ENCODE measurements at regions not wholly inside any gene's neighbourhood (a gene's known extent, or its start where the extent isn't known, plus 50 kb on each side); places are given as distances from the start of the nearest gene placed in this dataset.
"Not testable (repeated sequence)": the region's sequence is repeated elsewhere in the genome, so short reads cannot be mapped to it uniquely, and the experiment has no call there.

GRCh38 chr5:97991236-97991635 lies 782.2 kb upstream of the RGMB start:
- TF ChIP-seq, protein P1, sequence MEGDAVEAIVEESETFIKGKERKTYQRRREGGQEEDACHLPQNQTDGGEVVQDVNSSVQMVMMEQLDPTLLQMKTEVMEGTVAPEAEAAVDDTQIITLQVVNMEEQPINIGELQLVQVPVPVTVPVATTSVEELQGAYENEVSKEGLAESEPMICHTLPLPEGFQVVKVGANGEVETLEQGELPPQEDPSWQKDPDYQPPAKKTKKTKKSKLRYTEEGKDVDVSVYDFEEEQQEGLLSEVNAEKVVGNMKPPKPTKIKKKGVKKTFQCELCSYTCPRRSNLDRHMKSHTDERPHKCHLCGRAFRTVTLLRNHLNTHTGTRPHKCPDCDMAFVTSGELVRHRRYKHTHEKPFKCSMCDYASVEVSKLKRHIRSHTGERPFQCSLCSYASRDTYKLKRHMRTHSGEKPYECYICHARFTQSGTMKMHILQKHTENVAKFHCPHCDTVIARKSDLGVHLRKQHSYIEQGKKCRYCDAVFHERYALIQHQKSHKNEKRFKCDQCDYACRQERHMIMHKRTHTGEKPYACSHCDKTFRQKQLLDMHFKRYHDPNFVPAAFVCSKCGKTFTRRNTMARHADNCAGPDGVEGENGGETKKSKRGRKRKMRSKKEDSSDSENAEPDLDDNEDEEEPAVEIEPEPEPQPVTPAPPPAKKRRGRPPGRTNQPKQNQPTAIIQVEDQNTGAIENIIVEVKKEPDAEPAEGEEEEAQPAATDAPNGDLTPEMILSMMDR (IDR thresholded peaks at IDR 0.05; ENCODE audit: unreplicated experiment in 3 of 3): no peak
- Mint-ChIP-seq H3K36me3 (ENCODE audit: low read depth) (no peaks in the 10 kb centered on the region), H3K27ac (no peak overlapping the region), H3K4me3 (no peak overlapping the region), H3K27me3 (ENCODE audit: low read depth) (no peaks in the 10 kb centered on the region), H3K4me1 (no peaks in the 10 kb centered on the region), H3K9me3 (peaks cover 14% of the 10 kb centered on the region)

- Mint-ChIP-seq H3K4me3 (no peak overlapping the region), H3K27ac (no peak overlapping the region), H3K36me3 (ENCODE audit: low read depth) (no peaks in the 10 kb centered on the region), H3K4me1 (no peaks in the 10 kb centered on the region), H3K27me3 (ENCODE audit: low read depth) (no peaks in the 10 kb centered on the region), H3K9me3 (peaks cover 2% of the 10 kb centered on the region)
- TF ChIP-seq, protein P1 (IDR thresholded peaks at IDR 0.05; ENCODE audit: unreplicated experiment in 3 of 3): no peak
These were observed 774.5 kb upstream of the RGMB start for GRCh38 chr5:97998941-97999340.

DNA sequence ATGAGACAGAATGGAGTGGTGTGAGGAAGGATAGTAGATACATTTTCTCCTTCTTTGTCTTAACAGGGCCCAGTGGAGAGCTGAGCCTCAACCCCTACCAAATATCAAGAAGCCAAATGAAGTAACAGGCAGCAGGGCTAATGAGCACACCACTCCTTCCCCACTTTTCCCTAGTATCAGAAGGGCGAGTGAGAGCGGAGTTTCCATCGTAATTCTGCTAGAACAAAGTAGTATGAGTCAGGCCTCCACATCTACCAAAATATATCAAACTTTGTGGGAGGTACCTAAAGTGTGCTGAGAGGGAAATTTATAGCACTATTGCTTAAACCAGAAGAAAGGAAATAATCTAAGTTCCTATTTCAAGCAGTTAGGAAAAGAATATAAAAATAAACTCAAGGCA lies 769.0 kb upstream of the RGMB start:
- TF ChIP-seq, protein P1 (IDR thresholded peaks at IDR 0.05; ENCODE audit: unreplicated experiment in 3 of 3): no peak
- no peak overlapping the region for H3K27ac Mint-ChIP-seq

GRCh38 chr5:98016771-98017170 lies 756.7 kb upstream of the RGMB start:
- Mint-ChIP-seq H3K4me3 (no peak overlapping the region), H3K27me3 (ENCODE audit: low read depth) (no peaks in the 10 kb centered on the region), H3K9me3 (no peaks in the 10 kb centered on the region), H3K4me1 (no peaks in the 10 kb centered on the region), H3K27ac (no peak overlapping the region), H3K36me3 (ENCODE audit: low read depth) (no peaks in the 10 kb centered on the region)
- TF ChIP-seq, protein P1 (IDR thresholded peaks at IDR 0.05; ENCODE audit: unreplicated experiment in 3 of 3): no peak

More for the DNA sequence above, 769.0 kb upstream of the RGMB start:
- Mint-ChIP-seq H3K9me3 (peaks cover 12% of the 10 kb centered on the region), H3K36me3 (ENCODE audit: low read depth) (no peaks in the 10 kb centered on the region), H3K4me1 (no peaks in the 10 kb centered on the region), H3K4me3 (no peak overlapping the region), H3K27me3 (ENCODE audit: low read depth) (no peaks in the 10 kb centered on the region)

- H3K9me3 Mint-ChIP-seq: not testable (repeated sequence)
These were observed 743.2 kb upstream of the RGMB start for GRCh38 chr5:98030273-98030672.

GRCh38 chr5:98031036-98031435 lies 742.4 kb upstream of the RGMB start:
- not testable (repeated sequence) for H3K4me3 Mint-ChIP-seq; H3K36me3 Mint-ChIP-seq (ENCODE audit: low read depth); H3K27me3 Mint-ChIP-seq (ENCODE audit: low read depth); H3K9me3 Mint-ChIP-seq; H3K27ac Mint-ChIP-seq; H3K4me1 Mint-ChIP-seq

More at GRCh38 chr5:98030273-98030672, 743.2 kb upstream of the RGMB start:
- not testable (repeated sequence) for H3K4me1 Mint-ChIP-seq; H3K36me3 Mint-ChIP-seq (ENCODE audit: low read depth); H3K4me3 Mint-ChIP-seq; H3K27me3 Mint-ChIP-seq (ENCODE audit: low read depth); H3K27ac Mint-ChIP-seq

DNA sequence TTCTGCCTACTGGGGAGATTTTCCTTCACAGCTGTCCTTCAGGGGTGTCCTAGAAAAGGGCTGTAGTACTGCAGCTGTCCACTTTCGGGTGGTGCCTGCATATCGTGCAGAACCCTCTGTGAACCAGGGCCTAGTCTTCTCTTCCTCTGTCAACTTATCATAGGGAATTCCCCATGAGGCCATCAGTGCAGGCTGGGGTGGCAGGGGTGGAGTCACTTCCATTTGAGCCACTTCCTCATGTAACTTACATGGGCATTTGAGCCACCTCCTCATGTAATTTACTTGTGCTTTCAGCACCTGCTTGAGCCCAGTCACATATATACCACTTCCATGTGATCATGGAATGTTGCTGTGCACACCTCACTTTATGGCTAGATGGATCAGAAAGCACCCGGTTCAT lies 742.0 kb upstream of the RGMB start:
- H3K27ac Mint-ChIP-seq: no peak overlapping the region
- H3K36me3 Mint-ChIP-seq (ENCODE audit: low read depth): no peaks in the 10 kb centered on the region
- peaks cover 3% of the 10 kb centered on the region for H3K27me3 Mint-ChIP-seq (ENCODE audit: low read depth)
- H3K9me3 Mint-ChIP-seq: peaks cover 3% of the 10 kb centered on the region
- no peaks in the 10 kb centered on the region for H3K4me1 Mint-ChIP-seq
- TF ChIP-seq, protein P1 (IDR thresholded peaks at IDR 0.05; ENCODE audit: unreplicated experiment in 3 of 3): no peak
- H3K4me3 Mint-ChIP-seq: no peak overlapping the region
